ENCODE measurements at regions not wholly inside any gene's neighbourhood (a gene's known extent, or its start where the extent isn't known, plus 50 kb on each side); places are given as distances from the start of the nearest gene placed in this dataset.

- no peak for TF ChIP-seq CTCF (IDR thresholded peaks at IDR 0.05; ENCODE audit: insufficient read depth, low read length)
- no peak for TF ChIP-seq GABPA (IDR thresholded peaks at IDR 0.05; ENCODE audit: low read depth)
- TF ChIP-seq POLR2AphosphoS5 (IDR thresholded peaks at IDR 0.05; ENCODE audit: low read depth), result no peak
- TF ChIP-seq REST (IDR thresholded peaks at IDR 0.05; ENCODE audit: insufficient replicate concordance, low read depth), result no peak
Measured at GRCh38 chr11:131095511-131096185, 179.4 kb upstream of the SNX19 start.

Measured in HL-60 (cell line).